ENCODE measurements at regions not wholly inside any gene's neighbourhood (a gene's known extent, or its start where the extent isn't known, plus 50 kb on each side); places are given as distances from the start of the nearest gene placed in this dataset.

DNA sequence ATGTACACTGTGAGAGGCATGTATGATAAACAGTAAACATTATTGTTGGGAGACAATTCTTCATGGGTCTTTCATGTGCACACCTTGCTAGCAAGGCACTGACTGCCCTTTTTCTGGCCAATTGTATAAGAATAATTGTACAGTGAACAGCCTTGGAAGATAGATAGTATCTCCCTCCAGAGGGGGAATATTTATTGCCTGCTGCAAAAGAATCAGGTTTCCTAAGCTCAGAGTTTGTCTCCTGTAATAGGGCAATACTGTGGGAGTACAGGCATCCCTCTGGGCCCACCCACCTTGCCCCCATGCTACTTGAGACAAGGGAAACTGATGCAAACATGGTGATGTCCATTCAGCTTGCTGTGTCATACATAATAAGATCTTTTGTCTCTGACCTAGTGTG lies 442.2 kb downstream of the HDGFL1 start (continued):
- TF ChIP-seq RAD21 (IDR thresholded peaks at IDR 0.05; ENCODE audit: low read depth) = no peak
- TF ChIP-seq CBX3 (IDR thresholded peaks at IDR 0.05; ENCODE audit: low read depth) = no peak
- TF ChIP-seq TCF7L2 (IDR thresholded peaks at IDR 0.05; ENCODE audit: borderline replicate concordance, extremely low read depth, insufficient read depth, insufficient read length) = no peak
- TF ChIP-seq SIN3A (IDR thresholded peaks at IDR 0.05; ENCODE audit: low read depth) = no peak

DNA sequence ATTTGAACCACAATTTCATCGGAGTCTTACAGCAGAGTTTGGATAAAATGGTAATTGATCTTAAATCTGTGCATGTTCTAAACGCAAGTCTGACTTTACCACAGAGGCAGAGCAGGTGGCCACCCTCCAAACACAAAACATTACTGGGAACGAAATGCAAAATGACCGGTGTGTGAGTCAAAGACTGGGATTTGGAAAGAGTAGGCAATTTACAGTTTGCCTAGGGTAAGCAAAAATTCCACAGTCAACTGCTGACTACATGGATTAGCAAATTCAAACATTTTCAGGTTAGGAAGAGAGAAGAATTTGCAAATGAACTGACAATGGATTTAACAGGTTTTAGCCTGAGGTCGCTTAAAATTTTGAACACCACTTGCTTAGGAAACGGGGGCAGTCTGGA lies 444.4 kb downstream of the HDGFL1 start:
- no peak for ATAC-seq

DNA sequence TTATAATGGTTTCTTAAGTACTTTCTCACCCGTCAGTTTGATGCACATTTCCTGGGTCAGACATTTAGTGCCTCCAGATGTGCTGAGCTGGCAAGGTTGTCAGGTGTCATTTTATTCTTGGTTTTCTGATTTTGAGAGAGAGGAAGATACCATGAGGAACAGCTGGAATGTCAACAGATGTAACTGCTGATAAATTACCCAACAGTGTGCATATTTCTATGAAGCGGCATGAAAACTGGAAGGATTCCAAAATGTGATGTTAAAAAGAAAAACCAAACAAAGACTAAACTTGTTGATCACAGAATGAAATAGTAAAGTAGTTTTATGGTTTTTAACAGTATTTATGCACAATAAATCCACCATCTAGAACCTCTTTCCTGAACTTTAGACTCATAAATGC lies 447.3 kb downstream of the HDGFL1 start:
- H3K4me2 ChIP-seq (ENCODE audit: low read length) = no peak overlapping the region
- TF ChIP-seq POLR2A (IDR thresholded peaks at IDR 0.05; ENCODE audit: borderline replicate concordance, extremely low read depth, insufficient read depth, insufficient read length) = no peak
- H3K9me3 ChIP-seq (ENCODE audit: control insufficient read depth in 1 of 2, insufficient read depth in 1 of 2, low read depth in 1 of 2, low read length in 2 of 2) = peaks cover 0 to 3% of the 10 kb centered on the region in 2 experiments; a peak in 2 of 4 replicates
- H4K20me1 ChIP-seq (ENCODE audit: insufficient read depth) = no peaks in the 10 kb centered on the region
- no peaks in the 10 kb centered on the region for H3K79me2 ChIP-seq (ENCODE audit: insufficient read depth, low read length)
- intact Hi-C loops (cut with micrococcal nuclease) = no loop called here
- H3K27ac ChIP-seq (ENCODE audit: low read depth, low read length) = no peak overlapping the region
- ChIA-PET POLR2A (no interaction called here), CTCF (no interaction called here), RAD21 (ENCODE audit: low non-redundant PET in 1 of 2, low total read pairs in 2 of 2, uncharacterized antibody in 2 of 2, unreplicated experiment in 2 of 2) (no interaction called here)
- BruUV-seq (replicated peaks) = no TSS peak
- no peak overlapping the region for H3K4me3 ChIP-seq (replicated peaks in 1 of 2; ENCODE audit: low read depth in 1 of 2, low read length in 2 of 2)
- no peaks in the 10 kb centered on the region for H3K36me3 ChIP-seq (ENCODE audit: control insufficient read depth in 1 of 2, insufficient read depth in 2 of 2, low read length in 2 of 2)
- no peaks in the 10 kb centered on the region for H3K4me1 ChIP-seq (ENCODE audit: control insufficient read depth in 1 of 2, insufficient read depth in 2 of 2, low read length in 2 of 2)
- H3K9me2 ChIP-seq (ENCODE audit: insufficient read depth) = no peaks in the 10 kb centered on the region
- H2AFZ ChIP-seq (ENCODE audit: low read depth, low read length, poor library complexity, severe bottlenecking) = no peak overlapping the region
- ATAC-seq (no peak), DNase-seq (ENCODE audit: low read depth, low spot score) (no peak)
- no peaks in the 10 kb centered on the region for H3K27me3 ChIP-seq (ENCODE audit: insufficient read depth, low read length)
- H3K9ac ChIP-seq (ENCODE audit: low read length) = no peak overlapping the region

More for the DNA sequence above, 444.4 kb downstream of the HDGFL1 start:
- ChIA-PET CTCF (no interaction called here), RAD21 (ENCODE audit: low non-redundant PET in 1 of 2, low total read pairs in 2 of 2, uncharacterized antibody in 2 of 2, unreplicated experiment in 2 of 2) (no interaction called here), POLR2A (no interaction called here)
- Histone ChIP-seq H4K20me1 (ENCODE audit: insufficient read depth) (no peaks in the 10 kb centered on the region), H3K4me2 (ENCODE audit: low read length) (no peak overlapping the region), H3K9ac (ENCODE audit: low read length) (no peak overlapping the region), H2AFZ (ENCODE audit: low read depth, low read length, poor library complexity, severe bottlenecking) (no peak overlapping the region), H3K27me3 (ENCODE audit: insufficient read depth, low read length) (no peaks in the 10 kb centered on the region), H3K27ac (ENCODE audit: low read depth, low read length) (no peak overlapping the region), H3K9me2 (ENCODE audit: insufficient read depth) (no peaks in the 10 kb centered on the region), H3K4me3 (replicated peaks in 1 of 2; ENCODE audit: low read depth in 1 of 2, low read length in 2 of 2) (no peak overlapping the region), H3K79me2 (ENCODE audit: insufficient read depth, low read length) (no peaks in the 10 kb centered on the region), H3K9me3 (ENCODE audit: control insufficient read depth in 1 of 2, insufficient read depth in 1 of 2, low read depth in 1 of 2, low read length in 2 of 2) (peaks cover 0 to 3% of the 10 kb centered on the region in 2 experiments; a peak in 2 of 4 replicates), H3K4me1 (ENCODE audit: control insufficient read depth in 1 of 2, insufficient read depth in 2 of 2, low read length in 2 of 2) (no peaks in the 10 kb centered on the region), H3K36me3 (ENCODE audit: control insufficient read depth in 1 of 2, insufficient read depth in 2 of 2, low read length in 2 of 2) (no peaks in the 10 kb centered on the region)
- intact Hi-C loops (cut with micrococcal nuclease) = no loop called here
- no peak for DNase-seq (ENCODE audit: low read depth, low spot score)
- no TSS peak for BruUV-seq (replicated peaks)
- TF ChIP-seq ELF1 (IDR thresholded peaks at IDR 0.05; ENCODE audit: borderline replicate concordance, low read depth) = no peak
- no peak for TF ChIP-seq CEBPB (IDR thresholded peaks at IDR 0.05; ENCODE audit: low read depth)
- TF ChIP-seq EGR1 (IDR thresholded peaks at IDR 0.05; ENCODE audit: low read depth) = no peak
- no peak for TF ChIP-seq POLR2A (IDR thresholded peaks at IDR 0.05; ENCODE audit: borderline replicate concordance, extremely low read depth, insufficient read depth, insufficient read length)
